H1 (cell line): ENCODE measurements at regions not wholly inside any gene's neighbourhood (a gene's known extent, or its start where the extent isn't known, plus 50 kb on each side); places are given as distances from the start of the nearest gene placed in this dataset.

Experiments
- CTCF ChIA-PET: fragments of 300-600 bp; sonication (Branson Sonifier 250); formaldehyde crosslinking; loops from one replicate; lab custom pipeline; 2021; ENCODE audit not compliant: partially characterized antibody; lab: Charles Lee
- POLR2A ChIA-PET: fragments of 300-600 bp; sonication (Branson Sonifier 250); formaldehyde crosslinking; loops from one replicate; lab custom pipeline; 2021; ENCODE audit warnings: inconsistent platforms; ENCODE audit not compliant: partially characterized antibody; lab: Charles Lee
- DNase-seq, 2 experiments: peaks; one replicate each; pipeline versions ENCODE4 v3.0.0 to v3.0.0-alpha.2; 2010 to 2022; ENCODE audit warnings: low spot score in 2 of 2, low read depth in 1 of 2, mixed read lengths in 1 of 2
- FAIRE-seq: peaks from 2 replicates; lab custom pipeline; 2011; peaks lifted over from hg19 to GRCh38; lab: Jason Lieb, UNC
- H2AFZ ChIP-seq: 2 replicates; pipeline ENCODE4 v1.8.1; 2012; ENCODE audit warnings: low read length, inconsistent platforms
- H2AK5ac ChIP-seq: 2 replicates; pipeline ENCODE4 v1.6.1; 2013; ENCODE audit warnings: low read depth, low read length
- H2BK120ac ChIP-seq: replicated peaks from 2 replicates; pipeline ENCODE3; 2013; ENCODE audit warnings: low read depth, low read length, inconsistent platforms
- H2BK12ac ChIP-seq: 2 replicates; pipeline ENCODE4 v1.6.1; 2013; ENCODE audit warnings: low read depth, low read length
- H2BK15ac ChIP-seq: 2 replicates; pipeline ENCODE4 v1.6.1; 2013; ENCODE audit warnings: low read length
- H2BK20ac ChIP-seq: 2 replicates; pipeline ENCODE4 v1.6.1; 2013; ENCODE audit warnings: low read length
- H2BK5ac ChIP-seq: 2 replicates; pipeline ENCODE4 v1.6.1; 2013; ENCODE audit warnings: low read depth, low read length
- H3K14ac ChIP-seq: 2 replicates; pipeline ENCODE4 v1.6.1; 2013; ENCODE audit warnings: inconsistent platforms; ENCODE audit not compliant: insufficient read length
- H3K18ac ChIP-seq: 2 replicates; pipeline ENCODE4 v1.6.1; 2013; ENCODE audit warnings: low read length; ENCODE audit errors: extremely low read depth
- H3K23ac ChIP-seq: 2 replicates; pipeline ENCODE4 v1.6.1; 2013; ENCODE audit warnings: inconsistent platforms; ENCODE audit not compliant: insufficient read length
- H3K23me2 ChIP-seq: 2 replicates; pipeline ENCODE4 v1.6.1; 2013; ENCODE audit warnings: low read depth, low read length
- H3K27ac ChIP-seq: 2 replicates; pipeline ENCODE4 v1.6.1; 2011; ENCODE audit warnings: low read depth, low read length, inconsistent platforms
- H3K27me3 ChIP-seq, 4 experiments: replicated peaks in 1 of 4; 1 replicate in 1 of 4; 2 replicates in 3 of 4; pipeline versions ENCODE4 v1.6.1 to v1.8.1; 2011 to 2013; ENCODE audit warnings: low read length in 3 of 4, mild to moderate bottlenecking in 3 of 4, inconsistent platforms in 2 of 4, mixed read lengths in 2 of 4, moderate library complexity in 1 of 4; ENCODE audit not compliant: control insufficient read depth in 3 of 4, insufficient read depth in 3 of 4; ENCODE audit errors: extremely low read depth in 1 of 4
- H3K36me3 ChIP-seq, 4 experiments: 2 replicates each; pipeline versions ENCODE4 v1.6.1 to v1.8.1; 2011 to 2013; ENCODE audit warnings: mild to moderate bottlenecking in 4 of 4, low read length in 3 of 4, moderate library complexity in 2 of 4, control low read depth in 1 of 4, inconsistent platforms in 1 of 4; ENCODE audit not compliant: insufficient read depth in 4 of 4, control insufficient read depth in 2 of 4
- H3K4ac ChIP-seq: replicated peaks from 2 replicates; pipeline ENCODE3; 2013; ENCODE audit warnings: low read length, low read depth, mixed read lengths, inconsistent platforms; ENCODE audit not compliant: insufficient read length
- H3K4me1 ChIP-seq, 4 experiments: replicated peaks in 1 of 4; 1 replicate in 1 of 4; 2 replicates in 3 of 4; pipeline versions ENCODE4 v1.6.1 to v1.8.1; 2011 to 2013; ENCODE audit warnings: low read length in 3 of 4, inconsistent platforms in 2 of 4, mixed read lengths in 1 of 4; ENCODE audit not compliant: insufficient read depth in 4 of 4, control insufficient read depth in 3 of 4
- H3K4me2 ChIP-seq, 2 experiments: 2 replicates each; pipeline versions ENCODE4 v1.6.1 to v1.8.1; 2011 to 2013; ENCODE audit warnings: low read depth in 2 of 2, low read length in 2 of 2, control low read depth in 1 of 2, inconsistent platforms in 1 of 2, mild to moderate bottlenecking in 1 of 2; ENCODE audit not compliant: insufficient read depth in 1 of 2
- H3K4me3 ChIP-seq, 4 experiments: fragments of 200-600, 300-600 bp in 1 of 4; sonication (generic), shearing (Covaris generic), sonication (Bioruptor Twin) in 1 of 4; 2 replicates each; pipeline versions ENCODE4 v1.5.1 to v1.8.1; 2011 to 2016; ENCODE audit warnings: low read length in 4 of 4, low read depth in 3 of 4, control low read depth in 2 of 4, inconsistent platforms in 2 of 4, mild to moderate bottlenecking in 2 of 4, mixed read lengths in 1 of 4, moderate library complexity in 1 of 4; ENCODE audit not compliant: insufficient read depth in 2 of 4; ENCODE audit errors: extremely low read depth in 1 of 4
- H3K56ac ChIP-seq: replicated peaks from 2 replicates; pipeline ENCODE3; 2013; ENCODE audit warnings: low read depth, mild to moderate bottlenecking, mixed read lengths, low read length, inconsistent platforms; ENCODE audit not compliant: insufficient read length
- H3K79me1 ChIP-seq: 2 replicates; pipeline ENCODE4 v1.6.1; 2013; ENCODE audit warnings: low read depth, low read length, control low read depth
- H3K79me2 ChIP-seq, 2 experiments: 2 replicates each; pipeline versions ENCODE4 v1.6.1 to v1.8.1; 2012 to 2013; ENCODE audit warnings: low read length in 2 of 2, mild to moderate bottlenecking in 2 of 2, inconsistent platforms in 1 of 2; ENCODE audit not compliant: insufficient read depth in 2 of 2, control insufficient read depth in 1 of 2
- H3K9ac ChIP-seq, 4 experiments: replicated peaks in 1 of 4; 1 replicate in 1 of 4; 2 replicates in 3 of 4; pipeline versions ENCODE4 v1.6.1 to v1.8.1; 2011 to 2013; ENCODE audit warnings: low read depth in 3 of 4, low read length in 3 of 4, control low read depth in 2 of 4, mild to moderate bottlenecking in 2 of 4, moderate library complexity in 2 of 4, inconsistent platforms in 1 of 4; ENCODE audit errors: extremely low read depth in 1 of 4
- H3K9me3 ChIP-seq, 2 experiments: 2 replicates each; pipeline versions ENCODE4 v1.6.1 to v1.8.1; 2012 to 2013; ENCODE audit warnings: mild to moderate bottlenecking in 2 of 2, moderate library complexity in 2 of 2, control low read depth in 1 of 2, inconsistent platforms in 1 of 2, low read depth in 1 of 2, low read length in 1 of 2, mixed read lengths in 1 of 2; ENCODE audit not compliant: insufficient read depth in 2 of 2
- H4K20me1 ChIP-seq, 2 experiments: replicated peaks in 1 of 2; 2 replicates each; pipeline versions ENCODE3 to v1.8.1; 2011 to 2013; ENCODE audit warnings: inconsistent platforms in 2 of 2, low read length in 2 of 2, mild to moderate bottlenecking in 1 of 2; ENCODE audit not compliant: insufficient read depth in 2 of 2, control insufficient read depth in 1 of 2
- H4K5ac ChIP-seq: 2 replicates; pipeline ENCODE4 v1.6.1; 2013; ENCODE audit warnings: low read length, low read depth, mixed read lengths, inconsistent platforms; ENCODE audit not compliant: insufficient read length
- H4K8ac ChIP-seq: 2 replicates; pipeline ENCODE4 v1.8.0; 2013; ENCODE audit warnings: mild to moderate bottlenecking, moderate library complexity, low read length, inconsistent platforms; ENCODE audit not compliant: insufficient read depth; ENCODE audit errors: extremely low read depth
- H4K91ac ChIP-seq: replicated peaks from 2 replicates; pipeline ENCODE3; 2013; ENCODE audit warnings: low read length, mixed read lengths, inconsistent platforms; ENCODE audit not compliant: insufficient read length
- ATF2 ChIP-seq: IDR thresholded peaks from 2 replicates; pipeline ENCODE4 v1.6.1; 2012; ENCODE audit warnings: low read length, inconsistent platforms
- MAFK ChIP-seq: IDR thresholded peaks from 2 replicates; pipeline ENCODE4 v1.6.1; 2012; ENCODE audit warnings: low read depth, mild to moderate bottlenecking, improper control_type of control experiment, low read length
- NANOG ChIP-seq: IDR thresholded peaks from 2 replicates; pipeline ENCODE4 v1.6.1; 2011; ENCODE audit warnings: low read length, low read depth, mild to moderate bottlenecking, inconsistent platforms; ENCODE audit not compliant: insufficient read depth, poor library complexity, severe bottlenecking
- PHF8 ChIP-seq: fragments of 200-600 bp; sonication (generic); conservative IDR thresholded peaks from 2 replicates; pipeline ENCODE4 v1.7.1; 2012; ENCODE audit warnings: low read depth, mild to moderate bottlenecking, inconsistent platforms, low read length, moderate library complexity
- RAD21 ChIP-seq, 2 experiments: IDR thresholded peaks in 1 of 2; conservative IDR thresholded peaks in 1 of 2; 2 replicates each; pipeline ENCODE4 v1.6.1; 2011; ENCODE audit warnings: low read depth in 2 of 2, low read length in 2 of 2, improper control_type of control experiment in 1 of 2, inconsistent platforms in 1 of 2, mild to moderate bottlenecking in 1 of 2, moderate library complexity in 1 of 2
- SIRT6 ChIP-seq: IDR thresholded peaks from one replicate; pipeline ENCODE4 v1.7.1; 2012; ENCODE audit warnings: low read length, inconsistent platforms
- SP1 ChIP-seq: IDR thresholded peaks from 2 replicates; pipeline ENCODE4 v1.6.1; 2011; ENCODE audit warnings: low read depth, low read length
- TBP ChIP-seq: IDR thresholded peaks from 2 replicates; pipeline ENCODE4 v1.6.1; 2011; ENCODE audit warnings: low read depth, low read length, improper control_type of control experiment
- WGBS, 2 experiments: shearing (Covaris generic) in 1 of 2; methylation state at CpG; one replicate each; pipeline versions ENCODE4 v1.1.6 to v1.1.7; 2013 to 2015; ENCODE audit warnings: low lambda C conversion rate in 2 of 2, mixed read lengths in 2 of 2, inconsistent platforms in 1 of 2, low coverage in 1 of 2, missing lambda C conversion rate in 1 of 2; ENCODE audit not compliant: insufficient replicate concordance in 2 of 2, insufficient coverage in 1 of 2, insufficient read length in 1 of 2; ENCODE audit errors: extremely low coverage in 1 of 2, missing lambda C conversion rate in 1 of 2; 5-methylcytosine and 5-hydroxymethylcytosine counted together

- H3K18ac ChIP-seq = no peak overlapping the region
- H3K4me2 ChIP-seq = no peak overlapping the region
- H2BK20ac ChIP-seq = no peak overlapping the region
- H3K4me1 ChIP-seq = no peaks in the 10 kb centered on the region
- FAIRE-seq = no peak
- H3K27ac ChIP-seq = no peak overlapping the region
- no peak overlapping the region for H2AFZ ChIP-seq
- DNase-seq = no peak
- ChIA-PET POLR2A (no interaction called here), CTCF (no interaction called here)
- H3K27me3 ChIP-seq = no peaks in the 10 kb centered on the region; a peak in 1 of 7 replicates
- peaks cover 10 to 17% of the 10 kb centered on the region in 2 experiments for H3K9me3 ChIP-seq
- H4K91ac ChIP-seq = no peak overlapping the region
- no peak overlapping the region for H2BK15ac ChIP-seq
- H3K23me2 ChIP-seq = no peaks in the 10 kb centered on the region
- H2BK12ac ChIP-seq = no peak overlapping the region
- no peak overlapping the region for H2BK5ac ChIP-seq
- H2BK120ac ChIP-seq = no peak overlapping the region
- H3K23ac ChIP-seq = no peak overlapping the region
- no peak overlapping the region for H3K56ac ChIP-seq
- no peak overlapping the region for H4K8ac ChIP-seq
- no peak overlapping the region for H3K4me3 ChIP-seq
- no peak overlapping the region for H3K9ac ChIP-seq
- no peaks in the 10 kb centered on the region for H3K79me2 ChIP-seq
- WGBS, 2 experiments = 90% methylated on average over 4 of the region's 4 CpGs; no CpG with 5 or more reads in 1 of the 2 experiments
- TF ChIP-seq MAFK (no peak), NANOG (no peak), SIRT6 (no peak), TBP (no peak), ATF2 (no peak), PHF8 (no peak), RAD21 (IDR thresholded peaks at IDR 0.05 in 1 of 2, conservative IDR thresholded peaks at IDR 0.05 in 1 of 2; ENCODE audit: low read depth in 2 of 2, low read length in 2 of 2) (no peak), SP1 (no peak)
- TF ChIP-seq, all 59 proteins: peak for 0
- H3K14ac ChIP-seq = no peak overlapping the region
- H3K36me3 ChIP-seq = no peaks in the 10 kb centered on the region
- no peak overlapping the region for H2AK5ac ChIP-seq
- no peak overlapping the region for H4K5ac ChIP-seq
- H4K20me1 ChIP-seq = no peaks in the 10 kb centered on the region
- no peaks in the 10 kb centered on the region for H3K79me1 ChIP-seq
- H3K4ac ChIP-seq = no peak overlapping the region
These were observed 83.8 kb downstream of the TEX36 start for GRCh38 chr10:125599194-125599593.
